NK-92 treated with Interleukin-12 subunit alpha and Interleukin-12 subunit beta, amount 100 ng/mL, for 24 hours (cell line): ENCODE measurements at regions not wholly inside any gene's neighbourhood (a gene's known extent, or its start where the extent isn't known, plus 50 kb on each side); places are given as distances from the start of the nearest gene placed in this dataset.

Experiments used
- DNase-seq: peaks from one replicate; lab custom pipeline; 2025; lab: John Stamatoyannopoulos, UW

GRCh38 chr19:32176591-32176990, 168.8 kb upstream of the ZNF507 start:
- no peak for DNase-seq

- no peak for DNase-seq
Observed at GRCh38 chr19:32177686-32178085, 167.7 kb upstream of the ZNF507 start.

- DNase-seq: no peak
Observed at GRCh38 chr19:32178401-32178800, 167.0 kb upstream of the ZNF507 start.

GRCh38 chr19:32178956-32179355, 166.5 kb upstream of the ZNF507 start:
- no peak for DNase-seq

- DNase-seq: no peak
Observed at GRCh38 chr19:32181216-32181920, 164.0 kb upstream of the ZNF507 start.

- DNase-seq: no peak
Observed at GRCh38 chr19:32186542-32187330, 158.7 kb upstream of the ZNF507 start.

- DNase-seq: no peak
Observed at GRCh38 chr19:32188921-32189320, 156.5 kb upstream of the ZNF507 start.

GRCh38 chr19:32189956-32190706, 155.3 kb upstream of the ZNF507 start:
- DNase-seq: no peak

GRCh38 chr19:32191921-32192320, 153.5 kb upstream of the ZNF507 start:
- DNase-seq: no peak

GRCh38 chr19:32195706-32196610, 149.5 kb upstream of the ZNF507 start:
- no peak for DNase-seq

GRCh38 chr19:32196690-32197420, 148.6 kb upstream of the ZNF507 start:
- no peak for DNase-seq

GRCh38 chr19:32197896-32198882, 147.2 kb upstream of the ZNF507 start:
- no peak for DNase-seq

- DNase-seq: no peak
Observed at GRCh38 chr19:32199501-32200040, 145.8 kb upstream of the ZNF507 start.

- no peak for DNase-seq
Observed at GRCh38 chr19:32200312-32201038, 144.9 kb upstream of the ZNF507 start.

- no peak for DNase-seq
Observed at GRCh38 chr19:32201211-32201610, 144.2 kb upstream of the ZNF507 start.

- peak; percentile 62 for DNase-seq
Observed at GRCh38 chr19:32201636-32202051, 143.8 kb upstream of the ZNF507 start.

- no peak for DNase-seq
Observed at GRCh38 chr19:32202244-32202643, 143.2 kb upstream of the ZNF507 start.

- no peak for DNase-seq
Observed at GRCh38 chr19:32203161-32203560, 142.2 kb upstream of the ZNF507 start.

GRCh38 chr19:32206065-32206464, 139.3 kb upstream of the ZNF507 start:
- DNase-seq: no peak
